IPS-20b (cell line): ENCODE measurements at regions not wholly inside any gene's neighbourhood (a gene's known extent, or its start where the extent isn't known, plus 50 kb on each side); places are given as distances from the start of the nearest gene placed in this dataset.
"Not testable (repeated sequence)": the region's sequence is repeated elsewhere in the genome, so short reads cannot be mapped to it uniquely, and the experiment has no call there.

Source experiments
- H3K27ac ChIP-seq: one replicate; pipeline ENCODE4 v1.5.1; 2013; ENCODE audit warnings: low read length
- H3K27me3 ChIP-seq: 2 replicates; pipeline ENCODE4 v1.6.1; 2013; ENCODE audit warnings: mild to moderate bottlenecking, low read length, inconsistent platforms; ENCODE audit not compliant: insufficient read depth
- H3K36me3 ChIP-seq: 2 replicates; pipeline ENCODE4 v1.6.1; 2013; ENCODE audit warnings: low read depth, mild to moderate bottlenecking, inconsistent platforms, low read length, moderate library complexity; ENCODE audit not compliant: insufficient read depth
- H3K4me1 ChIP-seq: 2 replicates; pipeline ENCODE4 v1.6.1; 2013; ENCODE audit warnings: mild to moderate bottlenecking, control low read depth, inconsistent platforms, low read length, moderate library complexity; ENCODE audit not compliant: insufficient read depth
- H3K4me3 ChIP-seq: 2 replicates; pipeline ENCODE4 v1.5.1; 2013; ENCODE audit warnings: mild to moderate bottlenecking, low read length, inconsistent platforms
- H3K9ac ChIP-seq: 2 replicates; pipeline ENCODE4 v1.6.1; 2013; ENCODE audit warnings: low read depth, mild to moderate bottlenecking, inconsistent platforms, low read length, moderate library complexity
- H3K9me3 ChIP-seq: 2 replicates; pipeline ENCODE4 v1.6.1; 2013; ENCODE audit warnings: mild to moderate bottlenecking, low read depth, low read length, inconsistent platforms; ENCODE audit not compliant: insufficient read depth

DNA sequence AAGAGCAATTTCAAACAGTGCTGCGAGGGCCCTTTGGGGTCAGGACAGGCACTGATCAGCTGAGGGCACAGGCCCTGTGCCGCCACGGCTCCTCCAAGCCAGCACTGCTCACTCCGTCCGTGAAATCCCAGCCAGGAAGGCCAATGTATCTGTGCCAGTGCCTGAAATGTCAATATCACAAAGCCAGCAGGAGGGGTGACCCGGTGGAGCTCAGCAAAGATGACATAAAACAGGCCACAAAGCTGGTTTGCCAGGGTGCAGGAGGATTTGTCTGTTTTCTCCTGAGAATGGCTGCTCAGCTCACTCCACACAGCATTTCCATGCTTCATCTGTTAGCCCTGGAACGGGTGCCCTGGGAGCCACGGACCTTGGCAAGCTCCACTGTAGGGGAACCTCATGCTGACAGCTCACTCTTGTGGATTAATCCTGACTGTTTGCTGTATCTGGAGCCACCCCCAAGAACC lies 192.5 kb upstream of the SULF2 start:
- H3K4me3 ChIP-seq, H3K27me3 ChIP-seq, H3K36me3 ChIP-seq, H3K27ac ChIP-seq, H3K9me3 ChIP-seq, H3K9ac ChIP-seq, H3K4me1 ChIP-seq: not testable (repeated sequence)

- not testable (repeated sequence) for H3K27me3 ChIP-seq, H3K9ac ChIP-seq, H3K36me3 ChIP-seq, H3K9me3 ChIP-seq, H3K4me3 ChIP-seq, H3K27ac ChIP-seq
- peaks cover 14% of the 10 kb centered on the region; the same call in 1 of the 2 replicates for H3K4me1 ChIP-seq
These were observed 191.9 kb upstream of the SULF2 start for GRCh38 chr20:47977017-47977788.

- H3K4me3 ChIP-seq, result no peak overlapping the region
- no peak overlapping the region for H3K9ac ChIP-seq
- H3K9me3 ChIP-seq, result no peaks in the 10 kb centered on the region
- H3K27ac ChIP-seq, result no peak overlapping the region
- H3K36me3 ChIP-seq, result no peaks in the 10 kb centered on the region
- H3K4me1 ChIP-seq, result peaks cover 22% of the 10 kb centered on the region; the same call in 1 of the 2 replicates
- no peaks in the 10 kb centered on the region for H3K27me3 ChIP-seq
These were observed 189.1 kb upstream of the SULF2 start for GRCh38 chr20:47974234-47974878.

GRCh38 chr20:47973519-47974233 lies 188.4 kb upstream of the SULF2 start:
- Histone ChIP-seq H3K27ac (no peak overlapping the region), H3K4me3 (no peak overlapping the region), H3K9me3 (no peaks in the 10 kb centered on the region), H3K9ac (no peak overlapping the region), H3K27me3 (no peaks in the 10 kb centered on the region), H3K4me1 (peaks cover 17% of the 10 kb centered on the region; the same call in 1 of the 2 replicates), H3K36me3 (no peaks in the 10 kb centered on the region)

- H3K9me3 ChIP-seq, result no peaks in the 10 kb centered on the region
- no peak overlapping the region for H3K9ac ChIP-seq
- H3K36me3 ChIP-seq, result no peaks in the 10 kb centered on the region
- H3K27me3 ChIP-seq, result no peaks in the 10 kb centered on the region
- H3K27ac ChIP-seq, result no peak overlapping the region
- H3K4me1 ChIP-seq, result peaks cover 17% of the 10 kb centered on the region; the same call in 1 of the 2 replicates
- H3K4me3 ChIP-seq, result no peak overlapping the region
These were observed 187.6 kb upstream of the SULF2 start for GRCh38 chr20:47972916-47973309.

GRCh38 chr20:47972297-47972915 lies 187.1 kb upstream of the SULF2 start:
- H3K27me3 ChIP-seq, H3K4me3 ChIP-seq, H3K27ac ChIP-seq, H3K9ac ChIP-seq, H3K9me3 ChIP-seq, H3K36me3 ChIP-seq: not testable (repeated sequence)
- peaks cover 17% of the 10 kb centered on the region; the same call in 1 of the 2 replicates for H3K4me1 ChIP-seq

DNA sequence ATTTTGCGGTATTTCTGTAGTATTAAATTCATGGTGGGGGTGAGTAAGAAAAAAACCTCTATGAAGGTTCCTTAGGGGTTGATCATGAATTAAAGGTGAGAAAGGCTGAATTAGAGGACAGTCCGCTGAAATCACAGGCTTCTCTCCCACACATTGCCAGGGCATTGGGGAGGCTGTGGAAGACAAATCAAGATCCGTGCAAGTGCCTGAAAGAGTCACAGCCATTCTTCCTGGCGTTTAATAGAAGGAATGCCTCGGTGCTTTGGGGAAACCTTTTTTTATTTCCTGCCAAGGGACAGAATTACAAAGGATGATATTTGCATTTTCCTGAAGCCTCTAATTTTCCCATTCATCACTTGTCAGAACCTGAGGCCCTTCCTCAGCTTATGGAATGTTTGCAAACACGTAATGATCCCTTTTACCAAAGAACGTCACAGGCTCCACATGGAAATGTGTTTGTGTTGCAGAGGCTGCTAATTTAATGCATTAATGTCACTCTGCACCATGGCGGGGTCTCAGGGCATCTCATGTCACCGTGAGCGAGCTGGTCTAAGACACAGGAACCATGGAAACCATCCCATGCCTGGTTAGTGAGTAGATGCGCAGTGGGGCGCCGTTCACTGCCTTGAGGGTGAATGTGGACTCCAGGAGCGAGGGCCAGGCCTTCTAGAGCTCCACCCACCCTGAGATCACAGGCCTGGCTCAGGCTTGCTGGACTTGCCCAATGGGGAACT lies 185.9 kb upstream of the SULF2 start:
- Histone ChIP-seq H3K9me3 (no peaks in the 10 kb centered on the region), H3K27ac (no peak overlapping the region), H3K36me3 (no peaks in the 10 kb centered on the region), H3K27me3 (no peaks in the 10 kb centered on the region), H3K4me3 (no peak overlapping the region), H3K9ac (peak overlapping the region; percentile 24; the same call in 1 of the 2 replicates), H3K4me1 (peaks cover 17% of the 10 kb centered on the region; the same call in 1 of the 2 replicates)

DNA sequence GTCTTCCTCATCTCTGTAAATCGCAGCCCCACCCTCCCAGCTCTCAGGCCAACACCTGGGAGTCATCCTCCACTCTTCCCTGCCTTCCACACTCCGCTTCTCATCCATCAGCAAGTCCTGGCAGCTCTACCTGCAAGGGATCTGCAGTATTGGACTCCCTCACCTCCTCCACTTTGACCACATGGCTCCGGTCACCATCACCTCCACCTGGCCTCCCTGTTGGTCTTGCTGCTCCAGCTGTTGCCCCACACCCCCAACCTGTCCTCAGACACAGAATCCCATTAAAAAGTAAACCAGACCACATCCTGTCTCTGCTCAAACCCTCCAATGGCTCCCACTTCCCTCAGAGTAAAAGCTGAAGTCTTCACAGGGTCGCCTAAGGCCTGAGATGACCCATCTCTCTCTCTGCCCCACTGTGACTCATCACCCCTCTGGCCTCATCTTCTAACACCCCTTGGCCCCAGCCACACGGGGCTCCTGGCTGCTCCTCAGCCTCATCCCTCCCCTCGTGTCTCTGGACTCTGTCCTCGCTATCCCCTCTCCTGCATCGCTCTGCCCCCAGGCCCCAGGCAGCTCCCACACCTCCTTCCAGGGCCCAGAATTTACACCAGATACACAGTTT lies 185.1 kb upstream of the SULF2 start:
- no peak overlapping the region for H3K27ac ChIP-seq

DNA sequence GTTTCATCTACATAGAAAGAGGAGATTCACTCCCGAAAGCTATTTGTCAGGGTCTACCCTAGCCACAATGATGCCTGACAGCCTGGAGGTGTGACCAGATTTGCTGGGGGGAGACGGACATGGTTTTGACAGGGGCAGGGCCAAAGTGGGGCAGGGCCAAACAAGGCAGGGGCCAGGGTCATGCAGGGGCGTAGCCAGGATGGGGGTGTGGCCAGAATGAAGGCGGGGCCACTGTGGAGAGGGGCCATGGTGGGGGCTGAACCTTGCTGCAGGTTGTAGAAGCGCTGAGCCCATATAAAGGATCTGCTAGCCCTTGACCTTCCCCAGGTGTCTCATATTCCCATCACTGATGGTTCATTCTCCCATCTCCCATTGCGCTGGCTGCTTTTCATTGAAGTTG lies 184.1 kb upstream of the SULF2 start:
- no peak overlapping the region for H3K4me3 ChIP-seq
- no peaks in the 10 kb centered on the region for H3K27me3 ChIP-seq

More for the DNA sequence above, 185.1 kb upstream of the SULF2 start:
- H3K9ac ChIP-seq, result peak overlapping the region; percentile 24; the same call in 1 of the 2 replicates
- H3K27me3 ChIP-seq, result no peaks in the 10 kb centered on the region
- no peaks in the 10 kb centered on the region for H3K9me3 ChIP-seq
- no peaks in the 10 kb centered on the region for H3K36me3 ChIP-seq
- peaks cover 17% of the 10 kb centered on the region; the same call in 1 of the 2 replicates for H3K4me1 ChIP-seq
- no peak overlapping the region for H3K4me3 ChIP-seq

GRCh38 chr20:47968541-47969310 lies 183.4 kb upstream of the SULF2 start:
- no peak overlapping the region for H3K27ac ChIP-seq
- no peaks in the 10 kb centered on the region for H3K36me3 ChIP-seq
- no peak overlapping the region for H3K4me3 ChIP-seq
- H3K4me1 ChIP-seq, result peaks cover 19% of the 10 kb centered on the region; the same call in 1 of the 2 replicates
- H3K9me3 ChIP-seq, result no peaks in the 10 kb centered on the region
- no peak overlapping the region for H3K9ac ChIP-seq
- H3K27me3 ChIP-seq, result no peaks in the 10 kb centered on the region

More for the DNA sequence above, 184.1 kb upstream of the SULF2 start:
- peaks cover 17% of the 10 kb centered on the region; the same call in 1 of the 2 replicates for H3K4me1 ChIP-seq
- no peak overlapping the region for H3K9ac ChIP-seq
- H3K36me3 ChIP-seq, result no peaks in the 10 kb centered on the region
- H3K9me3 ChIP-seq, result no peaks in the 10 kb centered on the region
- H3K27ac ChIP-seq, result no peak overlapping the region
